ENCODE measurements at regions not wholly inside any gene's neighbourhood (a gene's known extent, or its start where the extent isn't known, plus 50 kb on each side); places are given as distances from the start of the nearest gene placed in this dataset.

- no peak overlapping the region for H3K4me2 ChIP-seq (ENCODE audit: insufficient read depth, low read length)
- intact Hi-C loops (cut with micrococcal nuclease): no loop called here
- DNase-seq (ENCODE audit: extremely low read depth in 1 of 4, low spot score in 3 of 4) (no peak), ATAC-seq (no peak), FAIRE-seq (no peak)
- no peaks in the 10 kb centered on the region for H3K9me1 ChIP-seq (ENCODE audit: control insufficient read depth, insufficient read depth, low read length)
- ChIA-PET CTCF (ENCODE audit: low intra/inter-chr PET ratio) (no interaction called here), POLR2A (no interaction called here)
- TF ChIP-seq, protein P1, sequence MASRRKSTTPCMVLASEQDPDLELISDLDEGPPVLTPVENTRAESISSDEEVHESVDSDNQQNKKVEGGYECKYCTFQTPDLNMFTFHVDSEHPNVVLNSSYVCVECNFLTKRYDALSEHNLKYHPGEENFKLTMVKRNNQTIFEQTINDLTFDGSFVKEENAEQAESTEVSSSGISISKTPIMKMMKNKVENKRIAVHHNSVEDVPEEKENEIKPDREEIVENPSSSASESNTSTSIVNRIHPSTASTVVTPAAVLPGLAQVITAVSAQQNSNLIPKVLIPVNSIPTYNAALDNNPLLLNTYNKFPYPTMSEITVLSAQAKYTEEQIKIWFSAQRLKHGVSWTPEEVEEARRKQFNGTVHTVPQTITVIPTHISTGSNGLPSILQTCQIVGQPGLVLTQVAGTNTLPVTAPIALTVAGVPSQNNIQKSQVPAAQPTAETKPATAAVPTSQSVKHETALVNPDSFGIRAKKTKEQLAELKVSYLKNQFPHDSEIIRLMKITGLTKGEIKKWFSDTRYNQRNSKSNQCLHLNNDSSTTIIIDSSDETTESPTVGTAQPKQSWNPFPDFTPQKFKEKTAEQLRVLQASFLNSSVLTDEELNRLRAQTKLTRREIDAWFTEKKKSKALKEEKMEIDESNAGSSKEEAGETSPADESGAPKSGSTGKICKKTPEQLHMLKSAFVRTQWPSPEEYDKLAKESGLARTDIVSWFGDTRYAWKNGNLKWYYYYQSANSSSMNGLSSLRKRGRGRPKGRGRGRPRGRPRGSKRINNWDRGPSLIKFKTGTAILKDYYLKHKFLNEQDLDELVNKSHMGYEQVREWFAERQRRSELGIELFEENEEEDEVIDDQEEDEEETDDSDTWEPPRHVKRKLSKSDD (conservative IDR thresholded peaks at IDR 0.05; ENCODE audit: low read length): no peak
- TF ChIP-seq HDAC1 (IDR thresholded peaks at IDR 0.05) (no peak), ZFP91 (CRISPR knock-in tag; IDR thresholded peaks at IDR 0.05) (no peak)
- TF ChIP-seq, protein P2, sequence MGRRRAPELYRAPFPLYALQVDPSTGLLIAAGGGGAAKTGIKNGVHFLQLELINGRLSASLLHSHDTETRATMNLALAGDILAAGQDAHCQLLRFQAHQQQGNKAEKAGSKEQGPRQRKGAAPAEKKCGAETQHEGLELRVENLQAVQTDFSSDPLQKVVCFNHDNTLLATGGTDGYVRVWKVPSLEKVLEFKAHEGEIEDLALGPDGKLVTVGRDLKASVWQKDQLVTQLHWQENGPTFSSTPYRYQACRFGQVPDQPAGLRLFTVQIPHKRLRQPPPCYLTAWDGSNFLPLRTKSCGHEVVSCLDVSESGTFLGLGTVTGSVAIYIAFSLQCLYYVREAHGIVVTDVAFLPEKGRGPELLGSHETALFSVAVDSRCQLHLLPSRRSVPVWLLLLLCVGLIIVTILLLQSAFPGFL (CRISPR knock-in tag; IDR thresholded peaks at IDR 0.05): no peak
- H3K9me3 ChIP-seq (replicated peaks; ENCODE audit: control insufficient read depth, insufficient read depth, low read depth, low read length): no peaks in the 10 kb centered on the region
- BruUV-seq (replicated peaks): no TSS peak
- H3K4me1 ChIP-seq (replicated peaks in 1 of 2; ENCODE audit: control insufficient read depth in 2 of 2, insufficient read depth in 2 of 2, low read length in 2 of 2): no peaks in the 10 kb centered on the region
- H3K36me3 ChIP-seq (ENCODE audit: control insufficient read depth, insufficient read depth, low read length): no peaks in the 10 kb centered on the region
- no peak overlapping the region for H3K27ac ChIP-seq (ENCODE audit: extremely low read depth, low read depth, low read length)
- no peaks in the 10 kb centered on the region for H3K79me2 ChIP-seq (ENCODE audit: control insufficient read depth, insufficient read depth, low read length)
- H4K20me1 ChIP-seq (replicated peaks; ENCODE audit: control insufficient read depth, insufficient read depth, low read length): no peaks in the 10 kb centered on the region
- no peak overlapping the region for H3K4me3 ChIP-seq
- no peaks in the 10 kb centered on the region for H3K27me3 ChIP-seq (ENCODE audit: control insufficient read depth in 2 of 2, insufficient read depth in 2 of 2, low read length in 2 of 2)
- in situ Hi-C loops (cut with MboI): no loop called here
- no peak overlapping the region for H2AFZ ChIP-seq (ENCODE audit: low read depth, low read length)
- H3K9ac ChIP-seq (ENCODE audit: insufficient read depth in 1 of 2, low read depth in 2 of 2, low read length in 2 of 2): no peak overlapping the region
These were observed 714.9 kb downstream of the OTOL1 start for GRCh38 chr3:162211470-162211869.
